HEK293T (cell line): ENCODE measurements at regions not wholly inside any gene's neighbourhood (a gene's known extent, or its start where the extent isn't known, plus 50 kb on each side); places are given as distances from the start of the nearest gene placed in this dataset.

Source experiments
- ARNT ChIP-seq: fragments of 450-650 bp; IDR thresholded peaks from 2 replicates; pipeline ENCODE4 v1.6.1; 2017; ENCODE audit warnings: mild to moderate bottlenecking
- BHLHE40 ChIP-seq: fragments of 450-650 bp; IDR thresholded peaks from 2 replicates; pipeline ENCODE4 v1.6.1; 2016; ENCODE audit warnings: mild to moderate bottlenecking, moderate library complexity, borderline replicate concordance
- CTBP1 ChIP-seq: fragments of 450-650 bp; IDR thresholded peaks from 2 replicates; pipeline ENCODE4 v1.6.1; 2016; ENCODE audit warnings: borderline replicate concordance
- ELF4 ChIP-seq: fragments of 450-650 bp; IDR thresholded peaks from 2 replicates; pipeline ENCODE4 v1.6.1; 2017; ENCODE audit warnings: antibody characterized with exemption
- FOXA1 ChIP-seq: fragments of 450-650 bp; IDR thresholded peaks from 2 replicates; pipeline ENCODE4 v1.6.1; 2016; ENCODE audit warnings: mild to moderate bottlenecking
- FOXK2 ChIP-seq: fragments of 450-650 bp; IDR thresholded peaks from 2 replicates; pipeline ENCODE4 v1.6.1; 2016; ENCODE audit warnings: mild to moderate bottlenecking
- FOXM1 ChIP-seq: fragments of 450-650 bp; IDR thresholded peaks from 2 replicates; pipeline ENCODE4 v1.6.1; 2017; ENCODE audit warnings: mild to moderate bottlenecking, borderline replicate concordance
- HDGF ChIP-seq: fragments of 450-650 bp; IDR thresholded peaks from 2 replicates; pipeline ENCODE4 v1.6.1; 2017; ENCODE audit warnings: antibody characterized with exemption, borderline replicate concordance
- L3MBTL2 ChIP-seq: fragments of 450-650 bp; conservative IDR thresholded peaks from 2 replicates; pipeline ENCODE4 v1.6.1; 2016; ENCODE audit warnings: mild to moderate bottlenecking
- SP1 ChIP-seq: fragments of 450-650 bp; IDR thresholded peaks from 2 replicates; pipeline ENCODE4 v1.6.1; 2017
- SUZ12 ChIP-seq: fragments of 450-650 bp; IDR thresholded peaks from 2 replicates; pipeline ENCODE4 v1.6.1; 2016; ENCODE audit warnings: mild to moderate bottlenecking
- TARDBP ChIP-seq: fragments of 450-650 bp; IDR thresholded peaks from 2 replicates; pipeline ENCODE4 v1.6.1; 2016
- TF ChIP-seq, protein P1 (sequence below): fragments of 450-650 bp; IDR thresholded peaks from 2 replicates; pipeline ENCODE4 v1.6.1; 2016

DNA sequence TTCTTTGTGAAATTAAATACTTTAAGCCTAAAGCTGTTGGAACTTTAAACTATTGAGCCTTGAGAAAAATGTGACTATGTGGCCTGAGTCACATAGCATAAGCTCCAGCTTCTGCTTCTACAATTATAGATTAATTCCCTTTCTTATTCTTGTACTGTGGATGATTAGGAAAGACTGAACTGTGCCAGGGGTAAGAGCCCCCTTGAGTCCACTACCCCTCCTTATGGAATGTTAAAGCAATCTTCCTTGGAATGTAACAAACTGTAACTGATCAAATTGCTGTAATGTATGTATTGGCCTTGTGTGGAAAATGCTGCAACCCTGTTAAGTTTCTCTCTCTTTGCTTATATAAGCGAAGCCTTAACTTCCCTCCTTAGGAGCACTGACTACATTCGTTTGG lies 273.2 kb downstream of the FAM170A start:
- TF ChIP-seq FOXK2 (no peak), ARNT (no peak), SP1 (no peak), L3MBTL2 (no peak), HDGF (no peak), FOXM1 (no peak), TARDBP (no peak), SUZ12 (no peak), ELF4 (no peak), BHLHE40 (no peak), CTBP1 (no peak), FOXA1 (no peak)
- TF ChIP-seq, protein P1, sequence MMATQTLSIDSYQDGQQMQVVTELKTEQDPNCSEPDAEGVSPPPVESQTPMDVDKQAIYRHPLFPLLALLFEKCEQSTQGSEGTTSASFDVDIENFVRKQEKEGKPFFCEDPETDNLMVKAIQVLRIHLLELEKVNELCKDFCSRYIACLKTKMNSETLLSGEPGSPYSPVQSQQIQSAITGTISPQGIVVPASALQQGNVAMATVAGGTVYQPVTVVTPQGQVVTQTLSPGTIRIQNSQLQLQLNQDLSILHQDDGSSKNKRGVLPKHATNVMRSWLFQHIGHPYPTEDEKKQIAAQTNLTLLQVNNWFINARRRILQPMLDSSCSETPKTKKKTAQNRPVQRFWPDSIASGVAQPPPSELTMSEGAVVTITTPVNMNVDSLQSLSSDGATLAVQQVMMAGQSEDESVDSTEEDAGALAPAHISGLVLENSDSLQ, result no peak
